IMR-90 (cell line): ENCODE measurements at regions not wholly inside any gene's neighbourhood (a gene's known extent, or its start where the extent isn't known, plus 50 kb on each side); places are given as distances from the start of the nearest gene placed in this dataset.
A peak's percentile ranks its signal among the peaks of the same experiment; 100 is the strongest.

Source experiments
- ATAC-seq: fragments of 200-7000 bp; cut with Tn5 transposase; 2 replicates; pipeline ENCODE4 v1.9.1; 2020; ENCODE audit warnings: low read depth, mild to moderate bottlenecking, moderate library complexity
- BruUV-seq: library from RNA; stranded (reverse); fragments of 400-500 nt; replicated peaks from 2 replicates; lab custom pipeline; 2021; lab: Mats Ljungman, UMichigan
- CTCF ChIA-PET: fragments of 300-600 bp; formaldehyde crosslinking; extraction: SDS; loops from one replicate; lab custom pipeline; 2021; ENCODE audit warnings: antibody characterized with exemption; lab: Yijun Ruan, JAX
- POLR2A ChIA-PET: fragments of 300-600 bp; sonication (Branson Sonifier 250); formaldehyde crosslinking; loops from one replicate; lab custom pipeline; 2022; ENCODE audit warnings: antibody characterized with exemption; ENCODE audit not compliant: unreplicated experiment; lab: Charles Lee
- DNase-seq: peaks from one replicate; pipeline ENCODE4 v3.0.0; 2013
- H2AFZ ChIP-seq: replicated peaks from 2 replicates; pipeline ENCODE3; 2013; ENCODE audit warnings: low read length, mild to moderate bottlenecking; ENCODE audit not compliant: poor library complexity
- H2AK5ac ChIP-seq: 2 replicates; pipeline ENCODE4 v1.6.1; 2013; ENCODE audit warnings: low read depth, low read length, inconsistent platforms
- H2AK9ac ChIP-seq: replicated peaks from 2 replicates; pipeline ENCODE3; 2013; ENCODE audit warnings: mild to moderate bottlenecking, low read depth, low read length, moderate library complexity; ENCODE audit not compliant: poor library complexity
- H2BK120ac ChIP-seq: 2 replicates; pipeline ENCODE4 v1.6.1; 2013; ENCODE audit warnings: low read depth, low read length, inconsistent platforms
- H2BK15ac ChIP-seq: 3 replicates; pipeline ENCODE4 v1.6.1; 2013; ENCODE audit warnings: low read depth, low read length, inconsistent platforms
- H2BK20ac ChIP-seq: 2 replicates; pipeline ENCODE4 v1.6.1; 2013; ENCODE audit warnings: low read depth, mild to moderate bottlenecking, inconsistent platforms, low read length, moderate library complexity
- H2BK5ac ChIP-seq: 2 replicates; pipeline ENCODE4 v1.6.1; 2013; ENCODE audit warnings: mild to moderate bottlenecking, low read depth, low read length, inconsistent platforms; ENCODE audit not compliant: poor library complexity, severe bottlenecking
- H3K14ac ChIP-seq: replicated peaks from 2 replicates; pipeline ENCODE4 v1.6.1; 2013; ENCODE audit warnings: low read depth, low read length, inconsistent platforms
- H3K18ac ChIP-seq: 2 replicates; pipeline ENCODE4 v1.6.1; 2013; ENCODE audit warnings: low read depth, low read length, control low read depth
- H3K23ac ChIP-seq: 2 replicates; pipeline ENCODE4 v1.6.1; 2013; ENCODE audit warnings: low read depth, low read length, inconsistent platforms
- H3K27ac ChIP-seq: 2 replicates; pipeline ENCODE4 v1.5.1; 2013; ENCODE audit warnings: mild to moderate bottlenecking, control low read depth, low read length; ENCODE audit not compliant: insufficient read depth
- H3K27me3 ChIP-seq: 2 replicates; pipeline ENCODE4 v1.6.1; 2013; ENCODE audit warnings: low read length; ENCODE audit not compliant: control insufficient read depth, insufficient read depth
- H3K36me3 ChIP-seq: 2 replicates; pipeline ENCODE4 v1.6.1; 2013; ENCODE audit warnings: low read length, mixed read lengths; ENCODE audit not compliant: control insufficient read depth, insufficient read depth
- H3K4ac ChIP-seq: 2 replicates; pipeline ENCODE4 v1.6.1; 2013; ENCODE audit warnings: low read depth, low read length, inconsistent platforms
- H3K4me1 ChIP-seq: 2 replicates; pipeline ENCODE4 v1.6.1; 2013; ENCODE audit warnings: low read length, mixed read lengths; ENCODE audit not compliant: control insufficient read depth, insufficient read depth
- H3K4me2 ChIP-seq: 2 replicates; pipeline ENCODE4 v1.6.1; 2013; ENCODE audit warnings: low read depth, mild to moderate bottlenecking, control low read depth, low read length, moderate library complexity
- H3K4me3 ChIP-seq: 2 replicates; pipeline ENCODE4 v1.5.1; 2013; ENCODE audit warnings: low read depth, mild to moderate bottlenecking, control low read depth, low read length, moderate library complexity; ENCODE audit not compliant: insufficient read depth
- H3K56ac ChIP-seq: 2 replicates; pipeline ENCODE4 v1.6.1; 2013; ENCODE audit warnings: low read length, inconsistent platforms; ENCODE audit not compliant: insufficient read depth; ENCODE audit errors: extremely low read depth
- H3K79me1 ChIP-seq, 2 experiments: 2 replicates each; pipeline ENCODE4 v1.6.1; 2013; ENCODE audit warnings: low read length in 2 of 2, inconsistent platforms in 1 of 2, low read depth in 1 of 2
- H3K9ac ChIP-seq: 2 replicates; pipeline ENCODE4 v1.6.1; 2013; ENCODE audit warnings: low read depth, low read length, control low read depth
- H3K9me1 ChIP-seq: 2 replicates; pipeline ENCODE4 v1.6.1; 2013; ENCODE audit warnings: low read length, inconsistent platforms; ENCODE audit not compliant: insufficient read depth
- H3K9me3 ChIP-seq: 2 replicates; pipeline ENCODE4 v1.6.1; 2013; ENCODE audit warnings: low read length; ENCODE audit not compliant: control insufficient read depth, insufficient read depth
- H4K20me1 ChIP-seq: 2 replicates; pipeline ENCODE4 v1.6.1; 2013; ENCODE audit warnings: low read length, inconsistent platforms; ENCODE audit not compliant: insufficient read depth
- H4K5ac ChIP-seq: 2 replicates; pipeline ENCODE4 v1.6.1; 2013; ENCODE audit warnings: mild to moderate bottlenecking, low read depth, low read length, control low read depth
- H4K8ac ChIP-seq, 2 experiments: 2 replicates each; pipeline ENCODE4 v1.6.1; 2013; ENCODE audit warnings: low read depth in 2 of 2, low read length in 2 of 2, control low read depth in 1 of 2, inconsistent platforms in 1 of 2
- H4K91ac ChIP-seq: 2 replicates; pipeline ENCODE4 v1.6.1; 2013; ENCODE audit warnings: low read depth, low read length, inconsistent platforms; ENCODE audit not compliant: insufficient read depth
- ELK1 ChIP-seq: fragments of 150-350 bp; IDR thresholded peaks from 2 replicates; pipeline ENCODE4 v1.6.1; 2016; ENCODE audit warnings: low read depth, mild to moderate bottlenecking, low read length, moderate library complexity, borderline replicate concordance
- MAFK ChIP-seq: IDR thresholded peaks from 2 replicates; pipeline ENCODE4 v1.6.1; 2012; ENCODE audit warnings: low read depth, low read length, improper control_type of control experiment
- MAZ ChIP-seq: IDR thresholded peaks from 2 replicates; pipeline ENCODE4 v1.6.1; 2012; ENCODE audit warnings: low read depth, mild to moderate bottlenecking, low read length, improper control_type of control experiment, moderate library complexity, borderline replicate concordance
- RFX5 ChIP-seq: IDR thresholded peaks from 2 replicates; pipeline ENCODE4 v1.8.0; 2012; ENCODE audit warnings: low read depth, mild to moderate bottlenecking, low read length, moderate library complexity
- SMC3 ChIP-seq: fragments of 150-350 bp; IDR thresholded peaks from 2 replicates; pipeline ENCODE4 v1.6.1; 2016; ENCODE audit warnings: low read depth, mild to moderate bottlenecking, antibody characterized with exemption, low read length, moderate library complexity
- WGBS, 2 experiments: methylation state at CpG; one replicate each; pipeline versions ENCODE4 v1.1.5 to v1.1.7; 2013; ENCODE audit warnings: missing lambda C conversion rate in 2 of 2; ENCODE audit not compliant: insufficient read length in 1 of 2; ENCODE audit errors: extremely low coverage in 2 of 2; 5-methylcytosine and 5-hydroxymethylcytosine counted together
- dilution Hi-C: fragments of 300-500 bp; cut with HindIII; formaldehyde crosslinking; loops from one replicate; pipeline ENCODE4 v1.14.3; 2018; ENCODE audit warnings: low sequenced_read_pairs; ENCODE audit not compliant: unreplicated experiment
- in situ Hi-C: fragments of 300-500 bp; cut with MboI; formaldehyde crosslinking; loops from 3 replicates; pipeline ENCODE4 v1.14.3; 2019; ENCODE audit warnings: low sequenced_read_pairs, inconsistent platforms, mixed read lengths
- intact Hi-C: fragments of 100-400 bp; cut with micrococcal nuclease; formaldehyde crosslinking; loops from 2 replicates; pipeline ENCODE4 v1.10.0; 2022

GRCh38 chr5:124494540-124495116 lies 251.8 kb downstream of the ZNF608 start:
- H3K36me3 ChIP-seq: no peaks in the 10 kb centered on the region
- DNase-seq (peak; percentile 25), ATAC-seq (peak; percentile 84)
- no peak overlapping the region for H3K23ac ChIP-seq
- no peak overlapping the region for H4K91ac ChIP-seq
- no peak overlapping the region for H3K9ac ChIP-seq
- H3K18ac ChIP-seq: no peak overlapping the region
- POLR2A ChIA-PET: no interaction called here
- no peak overlapping the region for H2BK15ac ChIP-seq
- no CpG with 5 or more reads among the region's 2 CpGs for WGBS, 2 experiments
- in situ Hi-C loops: no loop called here
- no peak overlapping the region for H3K4ac ChIP-seq
- H3K9me1 ChIP-seq: no peaks in the 10 kb centered on the region
- H2AK9ac ChIP-seq: no peak overlapping the region
- H2BK120ac ChIP-seq: no peak overlapping the region
- no peak overlapping the region for H2BK20ac ChIP-seq
- H3K4me1 ChIP-seq: no peaks in the 10 kb centered on the region
- H3K79me1 ChIP-seq: no peaks in the 10 kb centered on the region
- intact Hi-C loops: no loop called here
- dilution Hi-C loops: no loop called here
- H2AK5ac ChIP-seq: no peak overlapping the region
- no peaks in the 10 kb centered on the region; the same call in 1 of the 2 replicates for H3K9me3 ChIP-seq
- BruUV-seq: no TSS peak
- H3K27me3 ChIP-seq: no peaks in the 10 kb centered on the region
- TF ChIP-seq SMC3 (no peak), RFX5 (no peak), ELK1 (no peak), MAFK (peak; percentile 14; the same call in 1 of the 2 replicates), MAZ (no peak)
- no peak overlapping the region for H4K8ac ChIP-seq
- no peak overlapping the region for H3K14ac ChIP-seq
- no peak overlapping the region for H3K56ac ChIP-seq
- H4K20me1 ChIP-seq: no peaks in the 10 kb centered on the region
- no peak overlapping the region for H2BK5ac ChIP-seq
- no peak overlapping the region for H4K5ac ChIP-seq
- CTCF ChIA-PET: interaction anchor here (0.9 to 1.3 kb wide), 2 partner anchors 16 to 19 kb away, joined by 3 to 5 read pairs; no protein-coding TSS in a partner anchor
- no peak overlapping the region for H3K27ac ChIP-seq
- no peak overlapping the region for H3K4me3 ChIP-seq
- no peak overlapping the region for H2AFZ ChIP-seq
- no peak overlapping the region for H3K4me2 ChIP-seq
